ENCODE measurements at regions not wholly inside any gene's neighbourhood (a gene's known extent, or its start where the extent isn't known, plus 50 kb on each side); places are given as distances from the start of the nearest gene placed in this dataset.

- H3K9me3 ChIP-seq (ENCODE audit: control insufficient read depth, low read depth, low read length), result peaks cover 28% of the 10 kb centered on the region
- no peak overlapping the region for H2BK5ac ChIP-seq (ENCODE audit: insufficient read length, low read length)
- no peak overlapping the region for H3K4ac ChIP-seq (ENCODE audit: low read depth, low read length)
- H2BK15ac ChIP-seq (ENCODE audit: low read depth, low read length), result no peak overlapping the region
- H2BK120ac ChIP-seq (ENCODE audit: low read depth, low read length, poor library complexity, severe bottlenecking), result no peak overlapping the region
- no peak overlapping the region for H3K4me2 ChIP-seq (ENCODE audit: insufficient read depth, insufficient read length, low read length)
- no peak overlapping the region for H3K4me3 Mint-ChIP-seq
- peaks cover 78% of the 10 kb centered on the region for H3K27me3 ChIP-seq (ENCODE audit: insufficient read depth, low read length)
- no peak overlapping the region for H2BK12ac ChIP-seq (ENCODE audit: insufficient read length, low read depth, low read length)
- H3K56ac ChIP-seq (ENCODE audit: insufficient read length, low read depth, low read length), result no peak overlapping the region
- no peaks in the 10 kb centered on the region for H4K20me1 ChIP-seq (ENCODE audit: control insufficient read depth, insufficient read depth, insufficient read length)
- H3K23ac ChIP-seq (ENCODE audit: insufficient read length, low read depth, low read length), result no peak overlapping the region
- DNase-seq, result no peak
- peaks cover 3 to 15% of the 10 kb centered on the region in 2 experiments; a peak in 3 of 4 replicates for H3K4me1 Mint-ChIP-seq
- H2AFZ ChIP-seq (ENCODE audit: low read length), result no peak overlapping the region
- H3K23me2 ChIP-seq (ENCODE audit: insufficient read length, low read depth, low read length, poor library complexity, severe bottlenecking), result no peaks in the 10 kb centered on the region
- no peak overlapping the region for H3K27ac ChIP-seq (ENCODE audit: insufficient read length, low read depth, low read length)
- H3K79me1 ChIP-seq (ENCODE audit: insufficient read depth, low read depth, low read length, poor library complexity, severe bottlenecking), result no peaks in the 10 kb centered on the region
- no peak overlapping the region for H3T11ph ChIP-seq (ENCODE audit: low read length)
- H3K36me3 Mint-ChIP-seq (ENCODE audit: insufficient read depth in 1 of 3, low read depth in 3 of 3), result no peaks in the 10 kb centered on the region; a peak in 3 of 7 replicates
- H4K8ac ChIP-seq (replicated peaks; ENCODE audit: insufficient read length, low read depth, low read length), result no peak overlapping the region
- no CpG with 5 or more reads among the region's 13 CpGs for WGBS (ENCODE audit: extremely low coverage, insufficient read length, low lambda C conversion rate)
- no peaks in the 10 kb centered on the region for H3K4me1 ChIP-seq (ENCODE audit: insufficient read depth, low read length)
- peaks cover 100% of the 10 kb centered on the region for H3K27me3 Mint-ChIP-seq (ENCODE audit: low read depth)
- H4K5ac ChIP-seq (ENCODE audit: insufficient read length, low read depth, low read length), result no peak overlapping the region
- no peak overlapping the region for H4K91ac ChIP-seq (ENCODE audit: insufficient read length, low read depth, low read length)
- H3K9ac ChIP-seq (ENCODE audit: extremely low read depth, insufficient read length, low read length), result no peak overlapping the region
- H2AK5ac ChIP-seq (ENCODE audit: insufficient read length, low read length), result no peak overlapping the region
- peaks cover 80 to 86% of the 10 kb centered on the region in 2 experiments for H3K9me3 Mint-ChIP-seq
- no peak overlapping the region for H3K14ac ChIP-seq (ENCODE audit: insufficient read depth, low read length)
- no peak overlapping the region for H3K18ac ChIP-seq (ENCODE audit: insufficient read length, low read depth, low read length)
- H3K27ac Mint-ChIP-seq, result no peak overlapping the region
- no peak overlapping the region for H2BK20ac ChIP-seq (ENCODE audit: low read depth, low read length, poor library complexity, severe bottlenecking)
- TF ChIP-seq CTCF (conservative IDR thresholded peaks at IDR 0.05), result no peak
- H3K79me2 ChIP-seq (ENCODE audit: insufficient read depth, low read length), result no peaks in the 10 kb centered on the region
These were observed 53.3 kb upstream of the NKAP start for GRCh38 chrX:119996600-119997524.

Measured in H9 (cell line).